GM19351 (cell line): ENCODE measurements at regions not wholly inside any gene's neighbourhood (a gene's known extent, or its start where the extent isn't known, plus 50 kb on each side); places are given as distances from the start of the nearest gene placed in this dataset.
"Not testable (repeated sequence)": the region's sequence is repeated elsewhere in the genome, so short reads cannot be mapped to it uniquely, and the experiment has no call there.

Experiments
- ATAC-seq: cut with Tn5 transposase; IDR thresholded peaks from one replicate; pipeline ENCODE4 v1.9.1; 2021; ENCODE audit warnings: mild to moderate bottlenecking, moderate library complexity; ENCODE audit not compliant: unreplicated experiment

GRCh38 chr5:72760259-72760658 is 56.2 kb upstream of the TNPO1 start:
- ATAC-seq = no peak

GRCh38 chr5:72752909-72753308 is 63.6 kb upstream of the TNPO1 start:
- no peak for ATAC-seq

GRCh38 chr5:72749362-72749997 is 67.0 kb upstream of the TNPO1 start:
- ATAC-seq = no peak

- ATAC-seq = no peak
Measured at GRCh38 chr5:72747826-72748225, 68.6 kb upstream of the TNPO1 start.

GRCh38 chr5:72746736-72747135 is 69.7 kb upstream of the TNPO1 start:
- no peak for ATAC-seq

- ATAC-seq = no peak
Measured at GRCh38 chr5:72744136-72744535, 72.3 kb upstream of the TNPO1 start.

- ATAC-seq = no peak
Measured at GRCh38 chr5:72741805-72742204, 74.7 kb upstream of the TNPO1 start.

- ATAC-seq = no peak
Measured at GRCh38 chr5:72733810-72734209, 82.7 kb upstream of the TNPO1 start.

- ATAC-seq = no peak
Measured at GRCh38 chr5:72723581-72723980, 92.9 kb upstream of the TNPO1 start.

- no peak for ATAC-seq
Measured at GRCh38 chr5:72722792-72723452, 93.5 kb upstream of the TNPO1 start.

- ATAC-seq = no peak
Measured at GRCh38 chr5:72721844-72722243, 94.6 kb upstream of the TNPO1 start.

GRCh38 chr5:72720205-72720604 is 96.3 kb upstream of the TNPO1 start:
- no peak for ATAC-seq

- no peak for ATAC-seq
Measured at GRCh38 chr5:72711351-72711750, 105.1 kb upstream of the TNPO1 start.

- ATAC-seq = no peak
Measured at GRCh38 chr5:72709341-72709740, 107.1 kb upstream of the TNPO1 start.

- no peak for ATAC-seq
Measured at GRCh38 chr5:72705178-72705577, 111.3 kb upstream of the TNPO1 start.

- no peak for ATAC-seq
Measured at GRCh38 chr5:72703876-72704275, 112.6 kb upstream of the TNPO1 start.

GRCh38 chr5:72702881-72703434 is 113.5 kb upstream of the TNPO1 start:
- ATAC-seq = no peak

- not testable (repeated sequence) for ATAC-seq
Measured at GRCh38 chr5:72702105-72702504, 114.4 kb upstream of the TNPO1 start.

- ATAC-seq = no peak
Measured at GRCh38 chr5:72698481-72698880, 118.0 kb upstream of the TNPO1 start.

- ATAC-seq = no peak
Measured at GRCh38 chr5:72697622-72698021, 118.8 kb upstream of the TNPO1 start.

- no peak for ATAC-seq
Measured at GRCh38 chr5:72695659-72696058, 120.8 kb upstream of the TNPO1 start.

GRCh38 chr5:72694856-72695255 is 121.6 kb upstream of the TNPO1 start:
- no peak for ATAC-seq
